ENCODE measurements at regions not wholly inside any gene's neighbourhood (a gene's known extent, or its start where the extent isn't known, plus 50 kb on each side); places are given as distances from the start of the nearest gene placed in this dataset.
A peak's percentile ranks its signal among the peaks of the same experiment; 100 is the strongest.
"Not testable (repeated sequence)": the region's sequence is repeated elsewhere in the genome, so short reads cannot be mapped to it uniquely, and the experiment has no call there.

GRCh38 chr2:94576486-94576885, 294.7 kb upstream of the TEKT4 start:
- not testable (repeated sequence) for H3K4me3 ChIP-seq (ENCODE audit: low read depth, low read length); DNase-seq (ENCODE audit: low read depth)

GRCh38 chr2:94577160-94577559, 294.1 kb upstream of the TEKT4 start:
- DNase-seq (ENCODE audit: low read depth); H3K4me3 ChIP-seq (ENCODE audit: low read depth, low read length): not testable (repeated sequence)

GRCh38 chr2:94579221-94579620, 292.0 kb upstream of the TEKT4 start:
- not testable (repeated sequence) for H3K4me3 ChIP-seq (ENCODE audit: low read depth, low read length); DNase-seq (ENCODE audit: low read depth)

- DNase-seq (ENCODE audit: low read depth); H3K4me3 ChIP-seq (ENCODE audit: low read depth, low read length): not testable (repeated sequence)
Measured at GRCh38 chr2:94583081-94583723, 288.0 kb upstream of the TEKT4 start.

GRCh38 chr2:94584569-94584968, 286.7 kb upstream of the TEKT4 start:
- not testable (repeated sequence) for DNase-seq (ENCODE audit: low read depth); H3K4me3 ChIP-seq (ENCODE audit: low read depth, low read length)

GRCh38 chr2:94586032-94586982, 284.9 kb upstream of the TEKT4 start:
- DNase-seq (ENCODE audit: low read depth); H3K4me3 ChIP-seq (ENCODE audit: low read depth, low read length): not testable (repeated sequence)
- peak; percentile 63 for TF ChIP-seq CTCF (IDR thresholded peaks at IDR 0.05; ENCODE audit: low read depth, low read length, missing control alignments)

GRCh38 chr2:94587042-94587441, 284.2 kb upstream of the TEKT4 start:
- not testable (repeated sequence) for H3K4me3 ChIP-seq (ENCODE audit: low read depth, low read length); DNase-seq (ENCODE audit: low read depth)

GRCh38 chr2:94594019-94594836, 277.0 kb upstream of the TEKT4 start:
- DNase-seq (ENCODE audit: low read depth); H3K4me3 ChIP-seq (ENCODE audit: low read depth, low read length): not testable (repeated sequence)

- not testable (repeated sequence) for DNase-seq (ENCODE audit: low read depth)
Measured at GRCh38 chr2:94595956-94596355, 275.3 kb upstream of the TEKT4 start.

GRCh38 chr2:94598075-94598713, 273.0 kb upstream of the TEKT4 start:
- DNase-seq (ENCODE audit: low read depth); H3K4me3 ChIP-seq (ENCODE audit: low read depth, low read length): not testable (repeated sequence)

More at GRCh38 chr2:94595956-94596355, 275.3 kb upstream of the TEKT4 start:
- H3K4me3 ChIP-seq (ENCODE audit: low read depth, low read length), result not testable (repeated sequence)

- H3K4me3 ChIP-seq (ENCODE audit: low read depth, low read length); DNase-seq (ENCODE audit: low read depth): not testable (repeated sequence)
Measured at GRCh38 chr2:94600929-94601328, 270.3 kb upstream of the TEKT4 start.

- TF ChIP-seq CTCF (IDR thresholded peaks at IDR 0.05; ENCODE audit: low read depth, low read length, missing control alignments), result no peak
- no peak for DNase-seq (ENCODE audit: low read depth)
- H3K4me3 ChIP-seq (ENCODE audit: low read depth, low read length), result no peak overlapping the region
Measured at GRCh38 chr2:94602466-94602865, 268.8 kb upstream of the TEKT4 start.

Measured in GM12864 (cell line).